B cell (primary cell): ENCODE measurements at regions not wholly inside any gene's neighbourhood (a gene's known extent, or its start where the extent isn't known, plus 50 kb on each side); places are given as distances from the start of the nearest gene placed in this dataset.
"Not testable (repeated sequence)": the region's sequence is repeated elsewhere in the genome, so short reads cannot be mapped to it uniquely, and the experiment has no call there.

ENCODE experiments used
- ATAC-seq: fragments of 200-7000 bp; cut with Tn5 transposase; one replicate; pipeline ENCODE4 v1.10.0; 2021; ENCODE audit warnings: low read depth, mild to moderate bottlenecking, moderate number of reproducible peaks, moderate library complexity
- CTCF ChIA-PET: fragments of 350-600 bp; sonication (Branson Sonifier 250); formaldehyde crosslinking; loops from one replicate; lab custom pipeline; 2021; ENCODE audit warnings: antibody characterized with exemption, inconsistent platforms; lab: Charles Lee
- POLR2A ChIA-PET: fragments of 350-600 bp; sonication (Branson Sonifier 250); formaldehyde crosslinking; loops from one replicate; lab custom pipeline; 2021; ENCODE audit warnings: antibody characterized with exemption; lab: Charles Lee
- DNase-seq: peaks from one replicate; pipeline ENCODE4 v3.0.0; 2013
- H2AFZ ChIP-seq: 2 replicates; pipeline ENCODE4 v1.6.1; 2012; ENCODE audit warnings: mild to moderate bottlenecking, low read depth, low read length; ENCODE audit not compliant: insufficient read depth, poor library complexity, severe bottlenecking
- H3K27ac ChIP-seq, 2 donors: 1 replicate in 1 of 2; 2 replicates in 1 of 2; pipeline ENCODE4 v1.5.1; 2012 to 2013; ENCODE audit warnings: low read length in 2 of 2, mild to moderate bottlenecking in 2 of 2, moderate library complexity in 1 of 2
- H3K27me3 ChIP-seq, 4 experiments: fragments of 200-600 bp in 1 of 4; sonication (generic) in 1 of 4; replicated peaks in 1 of 4; 1 replicate in 2 of 4; 2 replicates in 2 of 4; pipeline versions ENCODE4 v1.6.1 to v1.7.0; 2013 to 2016; ENCODE audit warnings: low read length in 3 of 4, mild to moderate bottlenecking in 2 of 4, mixed read lengths in 1 of 4, moderate library complexity in 1 of 4; ENCODE audit not compliant: insufficient read depth in 4 of 4, control insufficient read depth in 3 of 4; ENCODE audit errors: control extremely low read depth in 1 of 4
- H3K36me3 ChIP-seq, 2 experiments: replicated peaks in 1 of 2; 1 replicate in 1 of 2; 2 replicates in 1 of 2; pipeline versions ENCODE4 v1.6.1 to v1.7.1; 2013; ENCODE audit warnings: low read length in 1 of 2; ENCODE audit not compliant: insufficient read depth in 2 of 2, control insufficient read depth in 1 of 2; ENCODE audit errors: control extremely low read depth in 1 of 2, extremely low read depth in 1 of 2
- H3K4me1 ChIP-seq, 2 donors: fragments of 200-600 bp in 1 of 2; sonication (generic) in 1 of 2; 1 replicate in 1 of 2; 2 replicates in 1 of 2; pipeline versions ENCODE4 v1.5.1 to v1.6.1; 2013 to 2017; ENCODE audit warnings: low read length in 2 of 2; ENCODE audit not compliant: control insufficient read depth in 2 of 2, insufficient read depth in 2 of 2
- H3K4me2 ChIP-seq: replicated peaks from 2 replicates; pipeline ENCODE3; 2012; ENCODE audit warnings: mild to moderate bottlenecking, low read depth, low read length; ENCODE audit not compliant: poor library complexity, severe bottlenecking
- H3K4me3 ChIP-seq, 5 experiments: fragments of 200-600 bp in 1 of 5; sonication (generic) in 1 of 5; 1 replicate in 3 of 5; 2 replicates in 2 of 5; pipeline versions ENCODE4 v1.5.1 to v1.7.0; 2011 to 2016; ENCODE audit warnings: low read length in 4 of 5, mild to moderate bottlenecking in 4 of 5, low read depth in 2 of 5, control low read depth in 1 of 5, moderate library complexity in 1 of 5; ENCODE audit not compliant: insufficient read depth in 1 of 5; ENCODE audit errors: control extremely low read depth in 1 of 5, extremely low read depth in 1 of 5
- H3K79me2 ChIP-seq: fragments of 200-600 bp; sonication (generic); one replicate; pipeline ENCODE4 v1.6.0; 2016; ENCODE audit warnings: low read length; ENCODE audit not compliant: control insufficient read depth, insufficient read depth
- H3K9ac ChIP-seq: fragments of 200-600 bp; sonication (generic); 2 replicates; pipeline ENCODE4 v1.6.1; 2017; ENCODE audit warnings: mild to moderate bottlenecking, low read length, moderate library complexity
- H3K9me3 ChIP-seq, 3 donors: one replicate each; pipeline versions ENCODE4 v1.6.1 to v1.7.1; 2013; ENCODE audit warnings: low read length in 2 of 3; ENCODE audit not compliant: control insufficient read depth in 2 of 3, insufficient read depth in 1 of 3; ENCODE audit errors: control extremely low read depth in 1 of 3
- H4K20me1 ChIP-seq: 2 replicates; pipeline ENCODE4 v1.6.0; 2012; ENCODE audit warnings: mild to moderate bottlenecking, low read length; ENCODE audit not compliant: insufficient read depth, control insufficient read depth, poor library complexity, severe bottlenecking
- H3K27ac Mint-ChIP-seq: one replicate; pipeline ENCODE4 v1.8.0; 2021; ENCODE audit warnings: mixed read lengths
- H3K27me3 Mint-ChIP-seq: one replicate; pipeline ENCODE4 v1.8.0; 2021; ENCODE audit warnings: mixed read lengths
- H3K4me1 Mint-ChIP-seq: one replicate; pipeline ENCODE4 v1.8.0; 2021; ENCODE audit warnings: mixed read lengths
- H3K4me3 Mint-ChIP-seq: one replicate; pipeline ENCODE4 v1.8.0; 2021; ENCODE audit warnings: mixed read lengths
- H3K9me3 Mint-ChIP-seq: one replicate; pipeline ENCODE4 v1.8.0; 2022; ENCODE audit warnings: mixed read lengths; ENCODE audit not compliant: insufficient read depth
- CTCF ChIP-seq: fragments of 200-600 bp; IDR thresholded peaks from one replicate; pipeline ENCODE4 v1.8.0; 2022; ENCODE audit warnings: antibody characterized with exemption, mild to moderate bottlenecking
- EZH2 ChIP-seq: IDR thresholded peaks from 2 replicates; pipeline ENCODE4 v1.6.1; 2012; ENCODE audit warnings: borderline replicate concordance, low read depth, mild to moderate bottlenecking, moderate library complexity, low read length; ENCODE audit not compliant: insufficient read depth, poor library complexity, severe bottlenecking
- WGBS: methylation state at CpG from one replicate; pipeline ENCODE4 v1.1.5; 2013; ENCODE audit warnings: missing lambda C conversion rate; ENCODE audit not compliant: insufficient coverage; 5-methylcytosine and 5-hydroxymethylcytosine counted together
- intact Hi-C: fragments of 100-400 bp; cut with micrococcal nuclease; formaldehyde crosslinking; loops from one replicate; pipeline ENCODE4 v1.10.0; 2022

- WGBS = 82% methylated on average over 2 of the region's 3 CpGs
- Mint-ChIP-seq H3K4me1 (no peaks in the 10 kb centered on the region), H3K9me3 (peaks cover 4% of the 10 kb centered on the region), H3K27ac (no peak overlapping the region), H3K4me3 (no peak overlapping the region), H3K27me3 (no peaks in the 10 kb centered on the region)
- H3K4me1 ChIP-seq = no peaks in the 10 kb centered on the region
- no peaks in the 10 kb centered on the region for H3K36me3 ChIP-seq
- ChIA-PET CTCF (no interaction called here), POLR2A (no interaction called here)
- no peaks in the 10 kb centered on the region for H3K27me3 ChIP-seq
- H3K79me2 ChIP-seq = no peaks in the 10 kb centered on the region
- no peak overlapping the region for H3K27ac ChIP-seq
- ATAC-seq (no peak), DNase-seq (no peak)
- H3K9me3 ChIP-seq = peaks cover 0 to 4% (median 0%) of the 10 kb centered on the region in 3 donors
- H2AFZ ChIP-seq = no peak overlapping the region
- H3K4me3 ChIP-seq = no peak overlapping the region
- H3K9ac ChIP-seq = no peak overlapping the region
- no peak overlapping the region for H3K4me2 ChIP-seq
- TF ChIP-seq CTCF (no peak), EZH2 (no peak)
- intact Hi-C loops = no loop called here
- no peaks in the 10 kb centered on the region for H4K20me1 ChIP-seq
These were observed 77.1 kb upstream of the MAN1A1 start for GRCh38 chr6:119426619-119427018.

- H4K20me1 ChIP-seq = no peaks in the 10 kb centered on the region
- no peaks in the 10 kb centered on the region for H3K27me3 ChIP-seq
- Mint-ChIP-seq H3K4me1 (no peaks in the 10 kb centered on the region), H3K9me3 (peaks cover 11% of the 10 kb centered on the region), H3K27ac (no peak overlapping the region), H3K4me3 (no peak overlapping the region), H3K27me3 (no peaks in the 10 kb centered on the region)
- ChIA-PET POLR2A (no interaction called here), CTCF (no interaction called here)
- H3K9me3 ChIP-seq = peaks cover 0 to 4% (median 0%) of the 10 kb centered on the region in 3 donors
- H3K9ac ChIP-seq = no peak overlapping the region
- intact Hi-C loops = no loop called here
- no peaks in the 10 kb centered on the region for H3K79me2 ChIP-seq
- no peak overlapping the region for H3K4me2 ChIP-seq
- TF ChIP-seq EZH2 (no peak), CTCF (no peak)
- no peak overlapping the region for H3K27ac ChIP-seq
- no peaks in the 10 kb centered on the region for H3K36me3 ChIP-seq
- no peak overlapping the region for H3K4me3 ChIP-seq
- no peaks in the 10 kb centered on the region for H3K4me1 ChIP-seq
- no peak overlapping the region for H2AFZ ChIP-seq
- no CpG with 5 or more reads among the region's 5 CpGs for WGBS
- ATAC-seq (no peak), DNase-seq (no peak)
These were observed 74.4 kb upstream of the MAN1A1 start for GRCh38 chr6:119423996-119424395.

- not testable (repeated sequence) for H3K27me3 Mint-ChIP-seq
These were observed 68.5 kb upstream of the MAN1A1 start for GRCh38 chr6:119418084-119418483.

More at GRCh38 chr6:119418084-119418483, 68.5 kb upstream of the MAN1A1 start:
- DNase-seq, H4K20me1 ChIP-seq, H3K4me1 ChIP-seq, H3K4me3 ChIP-seq, CTCF ChIA-PET, H3K27ac Mint-ChIP-seq, POLR2A ChIA-PET, H3K4me3 Mint-ChIP-seq, H3K27ac ChIP-seq, H2AFZ ChIP-seq, H3K9ac ChIP-seq, H3K4me2 ChIP-seq, H3K4me1 Mint-ChIP-seq, H3K27me3 ChIP-seq, ATAC-seq, intact Hi-C loops, H3K79me2 ChIP-seq, H3K36me3 ChIP-seq: not testable (repeated sequence)
- peaks cover 10% of the 10 kb centered on the region for H3K9me3 Mint-ChIP-seq
- H3K9me3 ChIP-seq = peaks cover 0 to 15% (median 2%) of the 10 kb centered on the region in 3 donors
- 100% methylated on average over 2 of the region's 2 CpGs for WGBS
